CD4-positive, alpha-beta memory T cell (primary cell): ENCODE measurements at regions not wholly inside any gene's neighbourhood (a gene's known extent, or its start where the extent isn't known, plus 50 kb on each side); places are given as distances from the start of the nearest gene placed in this dataset.
"Not testable (repeated sequence)": the region's sequence is repeated elsewhere in the genome, so short reads cannot be mapped to it uniquely, and the experiment has no call there.

Experiments used
- CTCF ChIA-PET: fragments of 350-600 bp; sonication (Branson Sonifier 250); formaldehyde crosslinking; loops from one replicate; lab custom pipeline; 2021; ENCODE audit warnings: inconsistent platforms; ENCODE audit not compliant: partially characterized antibody; lab: Charles Lee
- POLR2A ChIA-PET: fragments of 350-600 bp; sonication (Branson Sonifier 250); formaldehyde crosslinking; loops from one replicate; lab custom pipeline; 2021; ENCODE audit not compliant: partially characterized antibody; lab: Charles Lee
- DNase-seq, 5 donors: peaks; one replicate each; pipeline versions ENCODE4 v3.0.0 to v3.0.0-alpha.2; 2020 to 2022; ENCODE audit warnings: mixed read lengths in 1 of 5
- H3K27ac ChIP-seq: one replicate; pipeline ENCODE4 v1.7.0; 2013; ENCODE audit warnings: low read depth, low read length
- H3K27me3 ChIP-seq: 2 replicates; pipeline ENCODE4 v1.7.0; 2013; ENCODE audit warnings: mild to moderate bottlenecking, low read length, moderate library complexity; ENCODE audit not compliant: insufficient read depth
- H3K36me3 ChIP-seq: 2 replicates; pipeline ENCODE4 v1.7.0; 2013; ENCODE audit warnings: mild to moderate bottlenecking, low read length, moderate library complexity; ENCODE audit not compliant: insufficient read depth
- H3K4me1 ChIP-seq: 2 replicates; pipeline ENCODE4 v1.7.0; 2013; ENCODE audit warnings: mild to moderate bottlenecking, low read length, moderate library complexity; ENCODE audit not compliant: insufficient read depth
- H3K4me3 ChIP-seq, 2 donors: one replicate each; pipeline ENCODE4 v1.7.0; 2013; ENCODE audit warnings: low read length in 2 of 2, mild to moderate bottlenecking in 1 of 2
- H3K9me3 ChIP-seq, 2 donors: one replicate each; pipeline ENCODE4 v1.7.0; 2013; ENCODE audit warnings: low read length in 2 of 2, control low read depth in 1 of 2; ENCODE audit not compliant: control insufficient read depth in 1 of 2
- H3K27ac Mint-ChIP-seq, 7 donors: one replicate each; pipeline ENCODE4 v1.8.0; 2020 to 2021; ENCODE audit warnings: mixed read lengths in 7 of 7, mild to moderate bottlenecking in 6 of 7, inconsistent platforms in 3 of 7, moderate library complexity in 3 of 7
- H3K27me3 Mint-ChIP-seq, 2 donors: one replicate each; pipeline ENCODE4 v1.8.0; 2020 to 2021; ENCODE audit warnings: mixed read lengths in 2 of 2
- H3K36me3 Mint-ChIP-seq, 2 donors: one replicate each; pipeline ENCODE4 v1.8.0; 2020 to 2021; ENCODE audit warnings: mixed read lengths in 2 of 2, inconsistent platforms in 1 of 2, mild to moderate bottlenecking in 1 of 2
- H3K4me1 Mint-ChIP-seq, 4 donors: one replicate each; pipeline ENCODE4 v1.8.0; 2020 to 2021; ENCODE audit warnings: mixed read lengths in 4 of 4, mild to moderate bottlenecking in 1 of 4
- H3K4me3 Mint-ChIP-seq, 8 donors: one replicate each; pipeline ENCODE4 v1.8.0; 2020 to 2021; ENCODE audit warnings: mixed read lengths in 8 of 8, mild to moderate bottlenecking in 7 of 8, moderate library complexity in 6 of 8, inconsistent platforms in 3 of 8
- H3K9me3 Mint-ChIP-seq, 8 donors: one replicate each; pipeline ENCODE4 v1.8.0; 2020 to 2021; ENCODE audit warnings: mixed read lengths in 8 of 8, mild to moderate bottlenecking in 5 of 8, inconsistent platforms in 3 of 8, moderate library complexity in 1 of 8
- intact Hi-C: fragments of 100-400 bp; cut with micrococcal nuclease; formaldehyde crosslinking; loops from one replicate; pipeline ENCODE4 v1.15.1; 2023

DNA sequence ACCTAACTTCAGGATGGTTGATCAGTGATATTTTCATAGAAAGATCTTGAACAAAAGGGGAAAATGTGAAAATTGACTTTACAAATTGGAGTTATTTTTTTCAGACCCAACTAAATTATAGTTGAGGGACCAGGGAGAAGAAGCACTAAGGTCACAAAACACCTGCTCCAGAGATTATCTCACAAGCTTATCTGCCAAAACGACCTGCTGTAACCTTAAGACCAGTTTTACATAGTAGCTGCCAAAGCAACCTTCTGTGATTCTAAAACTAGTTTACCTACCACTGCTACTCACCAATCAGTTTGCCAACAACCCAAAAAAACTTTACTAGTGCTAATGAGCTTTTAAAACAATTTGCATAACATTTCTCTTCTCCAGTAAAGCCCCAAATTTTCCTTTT lies 972.1 kb downstream of the C4orf33 start:
- H3K36me3 Mint-ChIP-seq: no peaks in the 10 kb centered on the region
- Histone ChIP-seq H3K36me3 (no peaks in the 10 kb centered on the region), H3K27ac (no peak overlapping the region), H3K4me3 (no peak overlapping the region), H3K27me3 (no peaks in the 10 kb centered on the region), H3K4me1 (no peaks in the 10 kb centered on the region), H3K9me3 (no peaks in the 10 kb centered on the region)
- H3K27me3 Mint-ChIP-seq: no peaks in the 10 kb centered on the region
- no peak overlapping the region for H3K27ac Mint-ChIP-seq
- H3K4me1 Mint-ChIP-seq: no peaks in the 10 kb centered on the region
- POLR2A ChIA-PET: no interaction called here
- H3K9me3 Mint-ChIP-seq: peaks cover 0 to 7% (median 3%) of the 10 kb centered on the region in 8 donors
- intact Hi-C loops: no loop called here
- CTCF ChIA-PET: no interaction called here
- DNase-seq: no peak
- H3K4me3 Mint-ChIP-seq: no peak overlapping the region

DNA sequence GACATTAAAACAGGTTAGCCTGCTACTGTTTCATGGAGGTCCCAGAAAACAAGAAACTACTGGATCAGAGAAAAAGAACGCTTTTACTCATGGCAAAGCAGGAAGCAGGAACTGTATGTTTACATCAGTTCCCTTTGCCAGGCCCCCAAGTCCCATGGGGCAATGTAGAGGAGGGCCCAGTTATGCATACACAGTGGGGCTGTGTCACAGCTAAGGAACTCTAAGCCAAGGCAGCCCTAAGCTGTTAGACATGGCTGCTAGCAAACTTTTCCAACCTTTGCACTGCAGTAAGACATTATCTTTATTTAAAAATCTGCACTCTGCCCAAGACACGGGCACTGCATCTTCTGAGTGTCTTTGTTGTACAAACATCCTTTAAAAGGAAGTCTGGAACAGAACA lies 975.8 kb downstream of the C4orf33 start:
- H3K4me1 ChIP-seq: no peaks in the 10 kb centered on the region
- no peaks in the 10 kb centered on the region for H3K36me3 Mint-ChIP-seq
- H3K4me3 Mint-ChIP-seq: no peak overlapping the region
- H3K4me1 Mint-ChIP-seq: no peaks in the 10 kb centered on the region
- H3K36me3 ChIP-seq: no peaks in the 10 kb centered on the region
- intact Hi-C loops: no loop called here
- no peak for DNase-seq
- H3K9me3 ChIP-seq: no peaks in the 10 kb centered on the region
- no peak overlapping the region for H3K4me3 ChIP-seq
- no peak overlapping the region for H3K27ac ChIP-seq
- H3K27ac Mint-ChIP-seq: no peak overlapping the region
- H3K27me3 Mint-ChIP-seq: no peaks in the 10 kb centered on the region
- CTCF ChIA-PET: no interaction called here
- POLR2A ChIA-PET: no interaction called here
- no peaks in the 10 kb centered on the region for H3K27me3 ChIP-seq
- H3K9me3 Mint-ChIP-seq: peaks cover 0 to 8% (median 3%) of the 10 kb centered on the region in 8 donors

DNA sequence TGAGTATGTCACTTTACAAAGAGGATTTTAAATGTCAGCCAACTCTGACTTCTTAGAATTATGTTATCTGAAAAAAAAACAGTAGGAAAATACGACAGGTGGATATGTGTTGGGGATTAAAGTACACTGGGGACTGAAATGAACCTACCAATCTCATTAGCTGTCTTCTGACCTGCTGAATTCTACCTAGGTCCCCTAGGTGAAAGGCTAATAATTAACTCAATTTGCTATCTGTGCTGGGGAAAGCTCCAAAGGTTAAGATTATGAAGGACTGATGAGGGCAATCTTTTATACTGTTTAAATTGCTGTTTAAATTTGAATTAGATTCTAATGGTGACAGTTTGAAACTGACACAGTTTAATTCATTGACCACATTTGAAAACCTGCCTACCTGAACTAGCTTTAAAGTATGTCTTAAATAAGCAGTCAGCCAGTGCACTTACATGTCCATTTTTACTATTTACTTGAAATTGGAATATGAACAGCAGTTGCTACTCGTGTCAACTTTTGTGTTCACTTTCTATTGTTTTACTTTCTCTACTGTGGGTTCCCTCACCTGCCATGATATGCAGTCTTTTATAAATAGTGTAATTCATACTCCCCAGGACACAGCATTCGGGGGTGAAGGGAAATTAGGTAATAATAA lies 977.3 kb downstream of the C4orf33 start:
- Histone ChIP-seq H3K4me3 (no peak overlapping the region), H3K4me1 (no peaks in the 10 kb centered on the region), H3K9me3 (no peaks in the 10 kb centered on the region), H3K27ac (no peak overlapping the region), H3K36me3 (no peaks in the 10 kb centered on the region), H3K27me3 (no peaks in the 10 kb centered on the region)
- intact Hi-C loops: no loop called here
- DNase-seq: no peak
- ChIA-PET CTCF (no interaction called here), POLR2A (no interaction called here)
- Mint-ChIP-seq H3K4me3 (no peak overlapping the region), H3K36me3 (no peaks in the 10 kb centered on the region), H3K4me1 (no peaks in the 10 kb centered on the region), H3K27ac (no peak overlapping the region), H3K27me3 (no peaks in the 10 kb centered on the region), H3K9me3 (peaks cover 0 to 8% (median 3%) of the 10 kb centered on the region in 8 donors)

DNA sequence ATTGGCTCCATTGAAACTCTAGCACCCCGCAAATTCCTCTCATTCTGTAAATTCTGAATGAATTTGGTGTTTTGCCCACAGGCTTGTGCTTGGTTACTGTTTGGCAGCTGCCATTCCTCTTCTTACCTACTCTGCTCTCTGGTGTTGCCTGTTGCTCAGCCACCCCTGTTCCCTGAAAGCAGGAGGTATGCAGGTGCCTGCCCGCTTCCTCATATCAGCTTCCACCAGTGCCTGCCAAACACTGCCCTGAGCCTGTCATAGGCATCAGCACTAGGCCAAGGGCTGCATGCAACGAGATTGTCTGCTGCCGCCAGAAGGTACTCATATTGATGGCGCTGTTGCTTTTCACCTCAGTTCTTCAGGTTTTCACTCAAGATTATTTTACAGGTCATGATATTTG lies 978.1 kb downstream of the C4orf33 start:
- Mint-ChIP-seq H3K9me3 (peaks cover 0 to 8% (median 2%) of the 10 kb centered on the region in 8 donors), H3K4me3 (no peak overlapping the region), H3K36me3 (no peaks in the 10 kb centered on the region), H3K4me1 (no peaks in the 10 kb centered on the region), H3K27me3 (no peaks in the 10 kb centered on the region), H3K27ac (no peak overlapping the region)
- Histone ChIP-seq H3K9me3 (no peaks in the 10 kb centered on the region), H3K27ac (no peak overlapping the region), H3K36me3 (no peaks in the 10 kb centered on the region), H3K4me1 (no peaks in the 10 kb centered on the region), H3K27me3 (no peaks in the 10 kb centered on the region), H3K4me3 (no peak overlapping the region)
- no peak for DNase-seq
- intact Hi-C loops: no loop called here
- CTCF ChIA-PET: no interaction called here
- POLR2A ChIA-PET: no interaction called here

DNA sequence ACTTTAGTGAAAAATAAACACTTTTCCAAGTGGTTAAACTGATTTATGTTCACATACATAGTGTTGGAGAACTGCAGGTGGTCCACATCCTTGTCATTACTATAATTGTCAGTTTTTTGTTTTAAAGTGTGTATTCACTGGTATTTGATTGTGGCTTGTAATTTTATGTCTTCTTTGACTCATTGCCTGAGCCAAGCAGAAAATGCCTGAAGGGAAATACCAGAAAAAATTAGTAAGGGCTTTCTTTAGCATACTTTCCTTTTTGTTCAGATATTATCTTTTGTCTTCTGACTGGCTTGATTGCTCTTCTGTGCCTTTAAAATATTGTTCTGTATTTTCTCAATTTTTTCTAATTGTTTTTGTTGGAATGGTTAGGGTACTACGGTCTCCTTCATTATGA lies 981.3 kb downstream of the C4orf33 start:
- Histone ChIP-seq H3K27me3 (no peaks in the 10 kb centered on the region), H3K9me3 (no peaks in the 10 kb centered on the region), H3K36me3 (no peaks in the 10 kb centered on the region), H3K27ac (no peak overlapping the region), H3K4me3 (no peak overlapping the region), H3K4me1 (no peaks in the 10 kb centered on the region)
- Mint-ChIP-seq H3K27me3 (no peaks in the 10 kb centered on the region), H3K4me3 (no peak overlapping the region), H3K36me3 (no peaks in the 10 kb centered on the region), H3K9me3 (peaks cover 0 to 6% (median 1%) of the 10 kb centered on the region in 8 donors), H3K27ac (no peak overlapping the region), H3K4me1 (no peaks in the 10 kb centered on the region)
- no peak for DNase-seq
- CTCF ChIA-PET: no interaction called here
- intact Hi-C loops: no loop called here
- POLR2A ChIA-PET: no interaction called here

DNA sequence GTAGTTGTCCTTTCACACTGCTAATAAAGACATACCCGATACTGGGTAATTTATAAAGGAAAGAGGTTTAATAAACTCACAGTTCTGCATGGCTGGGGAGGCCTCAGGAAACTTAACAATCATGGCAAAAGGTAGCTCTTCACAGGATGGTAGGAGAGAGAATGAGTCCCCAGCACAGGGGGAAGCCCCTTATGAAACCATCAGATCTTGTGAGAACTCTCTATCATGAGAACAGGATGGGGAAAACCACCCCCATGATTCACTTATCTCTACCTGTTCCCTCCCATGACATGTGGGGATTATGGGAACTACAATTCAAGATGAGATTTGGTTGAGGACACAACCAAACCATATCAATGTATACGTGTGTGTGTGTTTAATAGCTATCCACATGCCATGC lies 983.1 kb downstream of the C4orf33 start:
- CTCF ChIA-PET, H3K4me3 Mint-ChIP-seq, H3K27me3 ChIP-seq, POLR2A ChIA-PET, H3K36me3 ChIP-seq, H3K4me3 ChIP-seq, H3K36me3 Mint-ChIP-seq, DNase-seq, H3K27ac ChIP-seq, H3K27ac Mint-ChIP-seq, H3K9me3 ChIP-seq, intact Hi-C loops, H3K9me3 Mint-ChIP-seq, H3K27me3 Mint-ChIP-seq, H3K4me1 Mint-ChIP-seq, H3K4me1 ChIP-seq: not testable (repeated sequence)

DNA sequence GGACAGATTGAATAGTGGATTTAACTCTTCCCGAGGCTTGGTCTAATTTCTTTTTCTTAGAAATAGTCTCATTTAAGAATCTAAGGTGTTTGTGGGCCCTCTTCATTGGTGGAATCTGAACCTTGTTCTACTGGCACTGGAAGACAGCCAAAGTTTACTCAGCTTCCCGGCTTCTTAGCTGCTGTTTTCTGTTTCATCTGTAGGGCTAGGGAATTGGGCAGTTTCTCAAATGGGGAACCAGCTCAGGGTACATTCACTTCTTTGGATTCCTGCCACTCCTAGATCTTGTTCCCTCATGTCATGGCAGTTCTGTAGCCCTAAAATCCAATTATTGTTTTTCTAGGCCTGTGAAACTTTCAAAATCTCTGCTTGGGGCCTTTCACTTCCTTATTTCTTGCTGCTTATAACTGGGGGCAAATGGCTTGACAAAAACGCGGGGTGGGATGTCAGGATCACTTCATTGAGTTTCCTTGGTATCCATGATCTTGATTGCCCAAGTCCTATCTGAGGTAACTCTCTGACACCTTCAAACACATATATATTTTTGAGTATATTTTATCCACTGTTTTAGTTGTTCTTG lies 985.0 kb downstream of the C4orf33 start:
- Histone ChIP-seq H3K4me1 (no peaks in the 10 kb centered on the region), H3K36me3 (no peaks in the 10 kb centered on the region), H3K9me3 (no peaks in the 10 kb centered on the region), H3K4me3 (no peak overlapping the region), H3K27me3 (no peaks in the 10 kb centered on the region), H3K27ac (no peak overlapping the region)
- Mint-ChIP-seq H3K9me3 (peaks cover 0 to 2% (median 0%) of the 10 kb centered on the region in 8 donors), H3K4me1 (no peaks in the 10 kb centered on the region), H3K4me3 (no peak overlapping the region), H3K27me3 (no peaks in the 10 kb centered on the region), H3K27ac (no peak overlapping the region), H3K36me3 (no peaks in the 10 kb centered on the region)
- POLR2A ChIA-PET: no interaction called here
- CTCF ChIA-PET: no interaction called here
- no peak for DNase-seq
- intact Hi-C loops: no loop called here
